ENCODE measurements at regions not wholly inside any gene's neighbourhood (a gene's known extent, or its start where the extent isn't known, plus 50 kb on each side); places are given as distances from the start of the nearest gene placed in this dataset.

DNA sequence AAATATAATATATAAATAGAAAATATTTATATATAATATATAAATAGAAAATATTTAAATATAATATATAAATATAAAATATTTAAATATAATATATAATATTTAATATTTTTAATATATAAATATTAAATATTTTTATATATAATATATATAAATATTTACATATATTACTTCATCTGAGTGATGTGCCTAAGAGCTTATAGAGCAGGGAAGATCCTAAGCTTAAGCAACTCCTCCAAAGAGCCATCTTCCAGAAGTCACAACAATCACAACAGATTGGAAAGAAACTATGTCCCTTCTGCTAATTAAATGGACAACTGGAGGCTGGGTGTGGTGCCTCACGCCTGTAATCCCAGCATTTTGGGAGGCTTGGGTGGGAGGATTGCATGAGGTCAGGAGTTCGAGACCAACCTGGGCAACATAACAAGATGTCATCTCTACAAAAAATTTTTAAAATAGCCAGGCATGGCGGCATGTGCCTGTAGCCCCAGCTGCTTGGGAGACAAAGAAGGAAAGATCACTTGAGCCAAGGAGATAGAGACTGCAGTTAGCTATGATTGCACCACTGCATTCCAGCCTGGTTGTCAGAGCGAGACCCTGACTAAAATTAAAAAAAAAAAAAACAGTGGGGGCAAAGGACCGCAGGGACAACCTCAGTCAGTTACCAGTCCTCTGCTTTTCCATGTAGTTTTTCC is 198.7 kb downstream of the SKIDA1 start:
- no peak for DNase-seq (ENCODE audit: low read depth)

DNA sequence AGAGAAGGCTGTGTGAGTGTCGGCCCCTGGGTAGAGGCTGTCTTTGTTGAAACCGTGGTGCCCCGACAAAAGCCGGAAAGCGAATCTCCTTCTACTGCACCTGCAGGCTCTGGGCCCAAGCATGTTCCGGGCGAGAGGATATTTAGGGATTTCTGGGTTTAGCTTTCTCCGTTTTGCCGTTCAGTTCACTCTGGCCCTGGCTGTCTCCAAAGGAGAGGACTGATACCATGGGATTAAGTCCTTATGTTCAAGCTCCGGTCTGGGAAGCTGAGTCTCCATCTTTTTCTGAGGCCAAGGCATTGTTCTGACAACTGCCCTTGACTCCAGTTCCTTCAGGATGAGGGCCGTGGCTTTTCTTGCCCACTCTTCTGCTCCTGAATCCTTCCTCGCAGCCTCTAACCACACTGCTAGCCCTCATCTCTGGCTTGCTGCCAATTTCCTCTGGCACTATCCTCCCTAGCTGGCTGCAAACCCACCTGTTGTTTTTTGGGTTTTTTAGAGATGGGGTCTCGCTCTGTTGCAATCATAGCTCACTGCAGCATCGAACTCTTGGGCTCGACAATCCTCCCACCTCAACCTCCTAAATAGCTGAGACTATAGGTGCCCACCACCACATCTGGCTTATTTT is 206.8 kb downstream of the SKIDA1 start:
- no peak for DNase-seq (ENCODE audit: low read depth)

DNA sequence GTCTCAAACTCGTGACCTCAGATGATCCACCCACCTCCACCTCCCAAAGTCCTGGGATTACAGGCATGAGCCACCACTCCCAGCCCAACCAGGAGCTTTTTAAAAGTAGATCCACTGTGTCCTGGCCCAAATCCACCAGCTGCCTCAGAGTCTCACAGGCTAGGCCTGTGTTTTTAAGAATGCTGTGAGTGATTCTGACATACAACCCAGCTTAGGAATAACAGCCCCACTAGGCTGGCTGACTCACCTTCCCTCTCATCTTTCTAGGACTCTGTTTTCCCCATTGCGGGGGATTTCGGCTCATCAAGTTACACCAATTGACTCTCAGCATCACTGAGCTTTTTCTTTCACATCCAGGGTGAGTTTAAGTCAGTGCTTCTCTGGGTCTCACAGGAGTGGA is 207.6 kb downstream of the SKIDA1 start:
- no peak for DNase-seq (ENCODE audit: low read depth)

DNA sequence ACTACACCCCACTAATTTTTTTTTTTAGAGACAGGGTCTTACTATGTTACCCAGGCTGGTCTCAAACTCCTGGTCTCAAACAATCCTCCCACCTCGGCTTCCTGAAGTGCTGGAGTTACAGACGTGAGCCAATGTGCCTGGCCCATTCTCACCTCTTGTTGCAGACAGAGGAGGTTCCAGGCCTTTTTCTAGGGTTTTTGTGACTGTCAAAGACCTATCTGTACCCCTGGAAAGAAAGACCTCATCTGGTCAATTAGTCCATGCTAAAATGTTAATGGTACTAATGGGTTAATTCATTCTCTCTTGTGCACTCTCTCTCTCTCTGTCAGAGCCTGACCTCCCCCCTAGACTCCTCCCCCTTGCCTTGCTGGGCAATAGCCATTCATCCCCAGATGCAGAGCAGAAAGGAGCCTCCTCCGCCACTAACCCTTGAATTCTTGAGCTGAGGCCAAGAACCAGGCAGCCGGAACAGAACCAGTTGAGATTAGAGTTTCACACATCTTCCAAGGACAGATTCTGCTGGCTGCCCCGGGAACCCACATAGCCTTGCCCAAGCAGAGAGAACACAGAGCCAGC is 209.7 kb downstream of the SKIDA1 start:
- DNase-seq (ENCODE audit: low read depth), result no peak

DNA sequence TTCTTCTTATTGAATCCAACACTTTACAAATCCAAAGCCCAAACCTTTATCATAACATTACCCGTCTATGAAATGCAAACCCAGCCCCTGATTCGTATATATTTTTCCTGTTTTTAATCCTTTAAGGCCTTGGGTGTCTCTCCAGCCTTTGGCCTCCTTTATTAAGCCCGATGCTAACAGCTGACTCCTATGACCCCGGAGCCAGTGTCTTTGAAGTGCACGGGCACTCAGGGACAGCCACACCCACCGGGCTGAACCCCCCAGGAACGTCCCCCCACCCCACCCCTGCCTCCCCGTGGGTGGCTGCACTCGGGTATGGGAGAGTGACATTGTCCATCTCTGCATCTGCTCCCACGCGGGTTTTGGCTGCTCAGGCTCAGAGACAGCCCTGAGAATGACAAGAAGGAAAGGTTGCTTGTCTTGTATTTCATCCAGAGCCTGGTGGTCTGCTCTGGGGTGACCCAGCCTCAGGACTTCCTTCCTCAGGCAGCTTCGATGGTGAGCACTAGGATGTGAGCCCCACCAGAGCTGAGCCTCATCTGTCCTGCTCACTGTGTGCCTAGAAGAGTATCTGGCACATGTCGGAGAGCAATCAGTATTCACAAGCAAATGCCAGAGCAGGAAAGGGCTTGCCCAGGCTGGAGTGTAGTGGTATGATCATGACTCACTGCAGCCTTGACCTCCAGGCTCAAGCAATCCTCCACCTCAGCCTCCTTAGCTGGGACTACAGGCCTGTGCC is 210.4 kb downstream of the SKIDA1 start:
- no peak for DNase-seq (ENCODE audit: low read depth)

DNA sequence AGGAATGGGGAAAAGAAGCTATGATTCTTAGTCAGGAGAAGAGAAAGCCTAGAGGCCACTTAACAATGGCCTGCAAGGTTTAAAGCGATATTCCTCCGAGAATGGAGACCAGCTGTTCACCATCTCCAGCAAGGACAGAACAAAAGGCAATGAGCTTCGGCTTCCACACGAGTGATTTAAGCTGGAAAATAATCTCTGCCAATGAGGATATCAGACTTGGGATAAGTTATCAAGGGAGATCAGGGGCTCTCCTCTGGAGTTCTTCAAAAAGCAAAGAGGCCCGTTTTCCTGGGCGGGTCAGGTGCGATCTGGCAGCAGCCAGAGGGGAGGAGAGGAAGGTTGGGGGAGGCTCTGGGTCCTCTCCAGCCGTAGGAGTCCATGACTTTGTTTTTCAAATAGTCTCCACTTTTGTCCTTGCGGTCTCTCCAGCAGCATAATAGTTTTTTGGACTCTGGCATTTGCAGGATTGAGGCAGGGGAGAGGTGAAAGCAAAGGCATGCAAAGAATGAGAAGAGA is 211.3 kb downstream of the SKIDA1 start:
- no peak for DNase-seq (ENCODE audit: low read depth)

DNA sequence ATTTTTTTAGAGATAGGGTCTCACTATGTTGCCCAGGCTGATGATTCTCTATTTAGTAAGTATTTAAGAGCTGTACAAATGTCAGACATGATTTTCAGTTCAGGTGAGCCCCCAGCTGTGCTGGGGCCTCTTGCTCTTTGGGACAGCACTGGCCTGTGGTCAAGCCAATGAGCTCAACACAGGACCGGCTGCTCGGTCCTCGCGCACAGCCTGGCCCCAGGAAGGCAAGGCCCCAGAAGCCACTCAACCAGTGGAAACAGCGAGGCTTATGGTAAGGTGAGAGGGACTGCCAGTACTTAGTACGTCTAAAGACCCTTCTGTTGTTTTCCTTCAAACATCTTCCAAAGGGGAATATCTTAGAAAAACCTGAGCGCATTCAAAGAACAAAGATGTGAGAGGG is 211.8 kb downstream of the SKIDA1 start:
- DNase-seq (ENCODE audit: low read depth), result no peak

DNA sequence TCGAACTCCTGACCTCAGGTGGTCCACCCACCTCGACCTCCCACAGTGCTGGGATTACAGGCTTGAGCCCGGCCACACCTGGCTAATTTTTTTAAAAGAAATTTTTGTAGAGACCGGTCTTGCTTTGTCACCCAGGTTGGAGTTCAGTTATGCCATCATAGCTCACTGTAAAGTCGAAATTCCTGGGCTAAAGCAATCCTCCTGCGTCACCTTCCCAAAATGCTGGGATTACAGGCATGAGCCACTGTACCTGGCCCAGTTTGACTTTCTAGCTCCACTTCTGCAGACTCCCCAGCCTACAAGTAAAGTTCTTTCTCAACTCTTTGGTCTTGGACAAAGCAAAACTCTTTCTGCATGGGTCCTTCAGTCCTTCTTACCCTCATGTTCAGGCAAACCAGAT is 214.1 kb downstream of the SKIDA1 start:
- no peak for DNase-seq (ENCODE audit: low read depth)

DNA sequence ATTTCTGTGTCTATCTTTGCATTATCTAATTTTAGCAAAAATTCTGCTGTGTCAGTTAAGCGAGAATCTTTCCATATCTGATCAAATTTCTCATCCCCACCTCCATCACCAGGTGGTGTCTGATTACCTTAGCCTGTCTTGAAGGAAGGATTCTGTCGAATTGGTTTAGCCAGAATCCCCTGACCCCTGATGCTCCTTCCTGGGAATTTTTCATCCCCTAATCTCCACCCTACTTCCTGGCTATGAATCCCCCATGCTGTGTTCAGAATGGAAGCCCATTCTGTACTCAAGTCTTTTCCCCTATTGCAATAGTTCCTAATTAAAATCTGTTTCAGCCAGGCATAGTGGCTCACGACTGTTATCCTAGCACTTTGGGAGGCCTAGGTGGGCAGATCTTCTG is 216.1 kb downstream of the SKIDA1 start:
- no peak for DNase-seq (ENCODE audit: low read depth)

DNA sequence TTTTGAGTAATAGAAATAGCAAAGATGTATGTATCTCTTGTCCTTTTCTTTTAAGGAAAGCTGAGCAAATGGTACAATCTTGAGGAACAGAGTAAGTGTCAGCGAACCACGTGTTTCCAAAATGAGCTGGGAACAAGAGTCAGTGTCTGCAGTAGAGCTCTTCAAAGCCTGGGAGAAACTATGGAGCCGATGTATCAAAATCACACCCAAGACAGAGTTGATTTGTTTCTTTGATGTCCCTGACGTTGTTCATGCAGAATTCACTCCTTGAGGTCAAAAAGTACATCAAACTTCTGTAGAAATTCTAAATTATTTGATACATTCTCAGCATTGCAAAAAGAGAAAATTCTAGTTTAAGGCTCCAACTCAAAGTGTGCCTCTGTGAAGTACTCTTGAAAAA is 216.5 kb downstream of the SKIDA1 start:
- no peak for DNase-seq (ENCODE audit: low read depth)

DNA sequence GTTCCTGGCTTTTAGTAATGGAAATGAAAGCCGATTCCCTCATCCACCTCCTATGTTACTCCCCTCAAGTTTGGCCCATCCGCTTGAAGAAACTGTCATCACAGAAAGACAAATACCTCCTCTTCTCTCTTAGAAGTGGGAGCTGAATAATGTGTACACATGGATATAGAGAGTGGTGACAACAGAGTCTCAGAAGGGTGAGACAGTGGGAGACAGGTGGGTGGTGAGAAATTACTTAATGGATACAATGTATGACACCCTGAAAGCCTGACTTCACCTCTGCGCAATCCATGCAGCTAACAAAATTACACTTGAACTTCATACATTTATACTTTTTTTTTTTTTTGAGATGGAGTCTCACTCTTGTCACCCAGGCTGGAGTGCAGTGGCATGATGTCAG is 217.5 kb downstream of the SKIDA1 start:
- no peak for DNase-seq (ENCODE audit: low read depth)

DNA sequence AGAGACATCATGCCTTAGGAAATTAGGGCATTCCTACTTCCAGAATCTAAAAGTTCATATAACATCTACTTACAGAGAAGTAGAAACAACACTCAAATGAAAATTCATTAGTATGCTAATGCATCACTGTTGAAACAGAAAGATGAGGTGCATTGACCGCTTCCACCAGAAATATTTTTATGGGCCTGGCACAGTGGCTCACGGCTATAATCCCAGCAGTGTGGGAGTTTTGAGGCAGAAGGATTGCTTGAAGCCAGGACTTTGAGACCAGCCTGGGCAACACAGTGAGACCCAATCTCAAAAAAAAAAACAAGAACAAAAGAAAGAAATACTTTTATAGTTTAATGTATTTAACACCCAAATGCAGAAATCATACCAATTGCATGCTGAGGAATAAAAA is 220.9 kb downstream of the SKIDA1 start:
- no peak for DNase-seq (ENCODE audit: low read depth)

DNA sequence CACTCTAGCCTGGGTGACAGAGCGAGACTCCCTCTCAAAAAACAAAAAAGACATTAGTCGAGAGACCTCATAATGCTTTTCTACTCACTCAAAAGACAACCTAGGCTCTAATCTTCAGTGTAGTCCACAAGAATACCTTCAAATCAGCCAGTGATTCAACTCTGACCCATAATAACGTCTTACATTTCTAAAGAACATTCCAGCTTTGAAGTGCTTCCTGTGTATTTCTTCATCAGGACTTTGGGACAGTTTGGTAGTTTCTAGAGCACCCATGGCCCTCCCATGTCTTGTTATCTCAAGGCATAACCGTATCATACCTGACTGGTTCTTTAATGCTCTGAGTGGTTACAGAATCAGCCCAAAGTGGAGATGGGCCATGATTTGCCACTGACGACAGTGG is 221.3 kb downstream of the SKIDA1 start:
- DNase-seq (ENCODE audit: low read depth), result no peak

DNA sequence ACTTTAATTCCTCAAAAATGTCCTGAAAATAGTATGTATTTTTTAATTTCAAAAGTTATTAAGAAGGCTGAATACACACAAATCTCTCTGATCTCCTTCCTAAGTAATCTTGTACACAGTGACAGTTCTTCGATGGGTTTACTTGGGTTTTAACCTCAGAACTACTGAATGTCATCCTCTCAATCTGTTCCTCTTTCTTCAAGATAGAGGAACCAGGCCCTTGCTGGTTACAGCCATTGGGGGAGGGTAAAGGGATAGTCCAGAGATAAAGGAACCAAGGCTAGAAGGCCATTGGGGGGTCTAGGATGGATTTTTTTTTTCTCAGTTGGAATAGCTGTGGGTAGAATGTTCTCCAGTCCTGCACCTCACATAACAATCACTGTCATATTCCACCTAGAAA is 224.9 kb downstream of the SKIDA1 start:
- DNase-seq (ENCODE audit: low read depth), result no peak

DNA sequence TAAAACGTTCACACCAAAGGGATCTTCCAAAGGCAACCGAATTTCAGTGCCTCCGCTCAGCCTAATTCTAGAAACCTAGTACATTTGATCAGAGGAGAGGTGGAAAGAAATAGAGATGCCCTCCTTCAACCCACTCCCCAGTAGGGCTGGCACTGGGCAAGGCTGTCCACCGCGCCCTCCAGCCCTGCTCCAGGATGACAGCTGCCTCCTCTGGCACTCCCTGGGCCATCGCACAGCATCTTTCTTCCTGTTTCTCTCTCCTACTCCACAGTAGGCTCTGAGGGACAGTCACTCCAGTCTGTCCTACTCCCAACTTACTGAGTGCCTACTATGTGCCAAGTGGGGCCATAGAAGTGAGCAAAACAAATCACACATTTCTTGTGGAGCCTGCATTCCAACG is 226.2 kb downstream of the SKIDA1 start:
- no peak for DNase-seq (ENCODE audit: low read depth)

DNA sequence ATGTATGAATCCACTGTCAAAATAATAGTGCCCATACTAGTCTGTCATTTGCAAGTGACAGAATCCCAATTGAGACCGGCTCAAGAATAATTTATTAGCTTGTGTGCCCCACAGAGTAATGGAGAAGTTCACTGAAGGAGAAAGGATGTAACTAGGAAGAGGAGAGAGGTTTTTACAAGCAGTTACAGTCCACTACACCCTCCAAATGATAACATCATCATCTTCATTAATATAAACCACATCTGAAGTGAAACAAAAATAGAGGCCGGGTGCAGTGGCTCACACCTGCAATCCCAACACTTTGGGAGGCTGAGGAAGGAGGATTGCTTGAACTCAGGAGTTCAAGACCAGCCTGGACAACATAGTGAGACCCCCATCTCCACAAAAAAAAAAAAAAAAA is 226.8 kb downstream of the SKIDA1 start:
- DNase-seq (ENCODE audit: low read depth), result no peak

DNA sequence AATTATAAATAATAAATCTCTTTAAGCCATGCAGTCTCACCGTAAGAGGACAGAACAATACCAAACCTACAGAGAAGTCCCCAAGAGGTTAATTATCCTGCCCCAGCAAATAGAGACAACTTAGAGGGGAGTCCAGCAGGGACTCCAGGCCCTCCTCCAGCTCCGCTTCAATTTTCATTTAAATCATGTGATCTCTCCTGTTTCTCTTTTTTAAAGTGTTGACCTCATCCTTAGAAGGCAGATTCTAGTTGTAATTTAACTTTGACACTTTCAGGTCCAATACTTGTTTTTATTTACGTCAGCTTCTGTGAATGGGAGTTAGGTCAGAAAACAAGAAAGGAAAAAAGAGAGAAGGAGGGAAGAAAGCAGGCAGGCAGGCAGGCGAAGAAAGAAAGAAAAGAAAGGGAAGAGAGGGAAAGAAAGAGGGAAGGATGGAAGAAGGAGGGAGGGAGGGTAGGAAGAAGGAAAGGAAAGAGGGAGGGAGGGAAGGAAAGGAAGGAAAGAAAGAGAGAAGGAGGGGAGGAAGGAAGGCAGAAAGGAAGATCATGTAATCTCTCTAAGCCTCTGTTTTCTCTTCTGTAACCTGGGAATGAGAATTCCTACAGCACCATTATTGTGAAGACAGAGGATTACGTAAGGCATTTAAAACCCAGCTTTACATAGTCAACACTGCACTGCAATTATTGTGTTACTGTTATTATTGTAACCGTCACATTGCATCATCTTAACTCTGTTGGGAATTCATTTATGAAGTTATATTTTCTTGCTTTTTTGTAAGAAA is 227.7 kb downstream of the SKIDA1 start:
- DNase-seq (ENCODE audit: low read depth), result no peak

DNA sequence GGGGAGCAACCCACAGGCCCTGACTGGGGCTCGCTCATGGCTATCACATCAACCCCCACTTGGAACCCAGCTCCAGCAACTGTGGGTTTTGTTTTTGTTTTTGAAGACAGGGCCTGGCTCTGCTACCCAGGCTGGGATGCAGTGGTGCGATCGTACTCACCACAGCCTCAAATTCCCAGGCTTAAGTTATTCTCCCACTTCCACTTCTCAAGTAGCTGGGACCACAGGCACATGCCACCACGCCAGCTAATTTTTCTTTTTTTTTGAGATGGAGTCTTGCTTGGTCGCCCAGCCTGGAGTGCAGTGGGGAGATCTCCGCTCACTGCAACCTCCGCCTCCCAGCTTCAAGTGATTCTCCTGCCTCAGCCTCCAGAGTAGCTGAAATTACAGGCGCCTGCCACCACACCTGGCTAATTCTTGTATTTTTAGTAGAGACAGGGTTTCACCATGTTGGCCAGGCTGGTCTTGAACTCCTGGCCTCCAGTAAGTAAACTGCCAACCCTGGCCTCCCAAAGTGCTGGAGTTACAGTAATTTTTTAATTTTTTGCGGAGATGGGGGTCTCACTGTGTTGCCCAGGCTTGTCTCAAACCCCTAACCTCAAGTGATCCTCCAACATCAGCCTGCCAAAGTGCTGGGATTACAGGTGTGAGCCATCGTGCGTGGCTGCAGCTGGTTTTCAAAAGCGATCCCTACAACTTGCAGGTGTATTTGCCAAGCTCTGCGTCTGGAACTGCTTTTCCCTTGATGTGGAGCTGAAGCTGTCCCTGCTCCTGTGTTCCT is 228.7 kb downstream of the SKIDA1 start:
- no peak for DNase-seq (ENCODE audit: low read depth)

DNA sequence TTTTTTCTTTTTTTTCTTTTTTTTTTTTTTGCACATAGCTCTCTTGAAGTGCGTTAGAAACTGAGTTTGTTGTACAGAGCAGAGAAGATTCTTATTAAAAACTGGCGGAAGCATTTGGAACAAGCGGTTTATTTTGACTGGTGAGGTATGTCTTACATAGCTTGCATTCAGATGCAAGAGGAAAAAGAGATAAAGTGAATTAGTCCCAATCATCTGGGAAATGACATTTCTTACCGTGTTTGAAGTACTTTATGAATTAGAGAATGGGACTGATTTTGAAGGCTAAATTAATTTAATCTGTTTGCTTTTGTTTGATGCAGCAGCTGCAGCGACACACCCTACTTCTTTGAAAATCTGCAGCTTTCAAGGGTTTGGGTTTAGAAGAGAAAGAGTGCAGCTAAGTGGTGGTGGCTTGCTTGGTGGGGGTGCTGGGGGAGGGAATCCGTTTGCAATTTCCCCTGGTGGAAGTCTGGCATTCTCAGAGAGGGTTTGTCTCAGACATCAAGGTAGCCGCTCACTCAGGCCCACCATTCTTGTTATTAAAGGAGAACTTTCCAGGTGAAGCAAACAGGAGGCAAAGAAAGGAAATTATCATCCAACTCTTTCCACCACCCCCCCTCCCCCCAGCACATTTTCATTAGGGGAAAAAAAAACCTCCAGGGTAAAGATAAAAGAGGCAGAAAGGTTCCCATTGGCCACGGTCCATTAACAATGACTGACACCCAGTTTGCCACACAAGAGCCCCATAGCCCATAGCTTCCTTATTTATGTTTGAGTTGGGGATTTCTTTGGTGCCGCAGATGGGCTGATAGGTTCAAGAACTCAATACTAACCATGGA is 231.7 kb downstream of the SKIDA1 start:
- DNase-seq (ENCODE audit: low read depth), result no peak

DNA sequence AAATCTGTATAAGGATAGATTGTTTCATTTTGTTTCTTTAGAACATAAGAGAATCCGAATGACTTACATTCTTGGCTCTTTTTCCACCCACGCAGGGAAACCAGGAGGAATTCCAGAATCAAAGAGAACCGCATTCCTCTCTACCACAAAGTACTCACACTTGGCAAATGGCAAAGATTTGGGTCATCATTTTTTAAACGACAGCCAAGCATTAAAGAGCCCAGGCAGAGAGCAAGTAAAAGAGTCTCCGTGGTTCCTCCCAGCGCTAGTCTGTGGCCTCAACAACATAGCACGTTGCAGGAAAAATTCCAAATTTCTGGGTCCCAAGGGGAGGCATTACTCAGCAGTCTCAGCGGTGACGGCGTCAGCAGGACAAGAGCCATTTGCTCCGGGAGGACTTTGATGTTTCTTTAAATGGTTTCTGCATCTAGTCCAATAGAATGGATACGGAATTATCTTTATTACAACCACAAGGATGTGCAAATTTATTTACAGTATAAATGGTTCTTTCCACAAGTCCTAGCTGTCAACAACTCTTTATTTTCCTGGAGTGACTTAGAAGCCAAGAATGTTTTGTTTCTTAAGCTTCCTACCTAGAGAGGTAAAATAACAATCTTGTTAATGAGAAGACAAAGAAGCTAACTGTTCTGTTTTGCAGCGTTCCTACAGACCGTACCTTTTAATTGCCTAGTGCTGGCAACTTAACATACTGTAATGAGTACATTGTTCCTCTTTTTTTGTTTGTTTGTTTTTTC is 232.5 kb downstream of the SKIDA1 start:
- peak; percentile 71 for DNase-seq (ENCODE audit: low read depth)
